Body of pancreas (tissue), 4 donors: ENCODE measurements at regions not wholly inside any gene's neighbourhood (a gene's known extent, or its start where the extent isn't known, plus 50 kb on each side); places are given as distances from the start of the nearest gene placed in this dataset.
A peak's percentile ranks its signal among the peaks of the same experiment; 100 is the strongest.
"Not testable (repeated sequence)": the region's sequence is repeated elsewhere in the genome, so short reads cannot be mapped to it uniquely, and the experiment has no call there.

Experiments used
- ATAC-seq: fragments of 150-250 bp; one replicate; pipeline ENCODE4 v1.9.1; 2016
- DNase-seq, 4 donors: peaks; one replicate each; pipeline ENCODE4 v3.0.0-alpha.2; 2019
- H3K27ac ChIP-seq, 4 donors: fragments of 200-600 bp; sonication (generic); 1 replicate in 3 of 4; 2 replicates in 1 of 4; pipeline versions ENCODE4 v1.5.1 to v1.6.1; 2016 to 2019; ENCODE audit warnings: mild to moderate bottlenecking in 1 of 4, mixed read lengths in 1 of 4, moderate library complexity in 1 of 4
- H3K27me3 ChIP-seq, 2 donors: fragments of 200-600 bp; sonication (generic); one replicate each; pipeline ENCODE4 v1.6.0; 2016; ENCODE audit warnings: mild to moderate bottlenecking in 1 of 2
- H3K36me3 ChIP-seq, 2 donors: fragments of 200-600 bp; sonication (generic); replicated peaks in 1 of 2; 2 replicates each; pipeline ENCODE4 v1.5.1; 2016; ENCODE audit warnings: low read depth in 2 of 2; ENCODE audit not compliant: insufficient read depth in 1 of 2
- H3K4me1 ChIP-seq: fragments of 200-600 bp; sonication (generic); one replicate; pipeline ENCODE4 v1.6.0; 2016
- H3K4me3 ChIP-seq, 2 donors: fragments of 200-600 bp; sonication (generic); 1 replicate in 1 of 2; 2 replicates in 1 of 2; pipeline ENCODE4 v1.5.1; 2016 to 2019
- H3K9me3 ChIP-seq, 3 donors: fragments of 200-600 bp; sonication (generic); 1 replicate in 2 of 3; 2 replicates in 1 of 3; pipeline ENCODE4 v1.5.1; 2016
- CTCF ChIP-seq, 7 experiments: fragments of 450-650 bp in 4 of 7; fragments of 200-600 bp in 3 of 7; sonication (generic) in 3 of 7; IDR thresholded peaks; one replicate each; pipeline ENCODE4 v1.5.1; 2016 to 2019; ENCODE audit warnings: antibody characterized with exemption in 7 of 7
- POLR2A ChIP-seq, 3 donors: fragments of 450-650 bp; IDR thresholded peaks; one replicate each; pipeline ENCODE4 v1.6.1; 2016; ENCODE audit warnings: antibody characterized with exemption in 3 of 3, mild to moderate bottlenecking in 2 of 3
- WGBS, 2 donors: methylation state at CpG; one replicate each; pipeline ENCODE4 v1.1.5; 2017; 5-methylcytosine and 5-hydroxymethylcytosine counted together
- intact Hi-C: fragments of 100-400 bp; cut with DNase I; formaldehyde crosslinking; loops from one replicate; pipeline ENCODE4 v1.15.1; 2023

GRCh38 chr7:114813624-114814023 lies 108.3 kb upstream of the MDFIC start:
- no peak for DNase-seq
- TF ChIP-seq CTCF (IDR thresholded peaks at IDR 0.05) = no peak
- no peak for TF ChIP-seq POLR2A (IDR thresholded peaks at IDR 0.05)
- 75 to 82% methylated on average over 3 of the region's 3 CpGs for WGBS, 2 donors
- H3K27me3 ChIP-seq = no peaks in the 10 kb centered on the region
- no peaks in the 10 kb centered on the region for H3K9me3 ChIP-seq
- H3K36me3 ChIP-seq = no peaks in the 10 kb centered on the region
- intact Hi-C loops = no loop called here
- H3K27ac ChIP-seq = no peak overlapping the region
- no peak for ATAC-seq
- H3K4me3 ChIP-seq = no peak overlapping the region
- H3K4me1 ChIP-seq = no peaks in the 10 kb centered on the region

- H3K27ac ChIP-seq, ATAC-seq, H3K27me3 ChIP-seq, H3K4me3 ChIP-seq, H3K36me3 ChIP-seq, intact Hi-C loops, H3K4me1 ChIP-seq, H3K9me3 ChIP-seq, DNase-seq: not testable (repeated sequence)
- 85 to 90% methylated on average over 7 of the region's 7 CpGs for WGBS, 2 donors
These were observed 104.9 kb upstream of the MDFIC start for GRCh38 chr7:114817036-114817435.

- no peaks in the 10 kb centered on the region for H3K36me3 ChIP-seq
- 60 to 69% methylated on average over 3 of the region's 3 CpGs for WGBS, 2 donors
- ATAC-seq (no peak), DNase-seq (no peak)
- TF ChIP-seq CTCF (IDR thresholded peaks at IDR 0.05) (no peak), POLR2A (IDR thresholded peaks at IDR 0.05) (no peak)
- H3K4me1 ChIP-seq = no peaks in the 10 kb centered on the region
- no peak overlapping the region for H3K27ac ChIP-seq
- H3K4me3 ChIP-seq = no peak overlapping the region
- H3K9me3 ChIP-seq = no peaks in the 10 kb centered on the region
- intact Hi-C loops = no loop called here
- no peaks in the 10 kb centered on the region for H3K27me3 ChIP-seq
These were observed 103.4 kb upstream of the MDFIC start for GRCh38 chr7:114818501-114818900.

DNA sequence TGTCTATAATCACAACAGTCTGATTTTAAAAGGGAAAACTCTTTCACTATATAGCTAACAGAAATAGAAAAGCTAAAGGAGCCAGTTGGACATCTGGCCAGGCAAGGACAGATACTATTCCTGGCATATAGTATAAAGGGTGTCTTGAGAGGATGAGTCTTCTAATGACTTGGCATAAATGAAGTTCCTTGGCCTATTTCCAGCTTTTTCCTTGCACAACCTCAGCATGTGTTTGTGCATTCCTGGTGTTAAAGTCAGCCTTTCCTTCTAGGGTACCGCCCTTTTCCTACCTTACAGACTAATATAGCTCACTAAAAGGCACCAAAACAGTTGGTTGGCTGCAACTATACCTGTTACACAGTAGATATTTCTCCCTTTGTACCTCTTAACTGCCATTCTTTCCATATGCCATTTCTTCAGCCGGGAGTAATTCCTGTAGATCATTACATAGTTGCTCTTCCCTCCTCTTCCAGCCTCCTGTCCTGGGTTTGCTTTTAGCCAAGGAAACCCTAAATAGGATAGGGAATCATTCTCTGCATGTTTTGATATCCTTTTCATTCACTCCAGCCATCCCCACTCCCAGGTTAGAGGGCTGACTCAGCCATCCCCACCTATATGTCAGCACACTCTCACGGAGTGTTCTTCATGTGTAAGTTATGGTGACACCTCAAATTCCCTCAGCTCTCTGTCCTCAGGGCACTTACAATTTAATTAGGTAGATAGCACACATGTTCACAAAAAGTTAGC lies 102.1 kb upstream of the MDFIC start:
- DNase-seq (peak in 1 of 4 donors; percentile 11), ATAC-seq (no peak)
- TF ChIP-seq POLR2A (IDR thresholded peaks at IDR 0.05) = no peak
- TF ChIP-seq CTCF (IDR thresholded peaks at IDR 0.05) = no peak
- 70 to 85% methylated on average over 3 of the region's 3 CpGs for WGBS, 2 donors
- Histone ChIP-seq H3K36me3 (no peaks in the 10 kb centered on the region), H3K27ac (no peak overlapping the region), H3K4me3 (no peak overlapping the region), H3K4me1 (no peaks in the 10 kb centered on the region), H3K9me3 (no peaks in the 10 kb centered on the region), H3K27me3 (no peaks in the 10 kb centered on the region)
- intact Hi-C loops = no loop called here

DNA sequence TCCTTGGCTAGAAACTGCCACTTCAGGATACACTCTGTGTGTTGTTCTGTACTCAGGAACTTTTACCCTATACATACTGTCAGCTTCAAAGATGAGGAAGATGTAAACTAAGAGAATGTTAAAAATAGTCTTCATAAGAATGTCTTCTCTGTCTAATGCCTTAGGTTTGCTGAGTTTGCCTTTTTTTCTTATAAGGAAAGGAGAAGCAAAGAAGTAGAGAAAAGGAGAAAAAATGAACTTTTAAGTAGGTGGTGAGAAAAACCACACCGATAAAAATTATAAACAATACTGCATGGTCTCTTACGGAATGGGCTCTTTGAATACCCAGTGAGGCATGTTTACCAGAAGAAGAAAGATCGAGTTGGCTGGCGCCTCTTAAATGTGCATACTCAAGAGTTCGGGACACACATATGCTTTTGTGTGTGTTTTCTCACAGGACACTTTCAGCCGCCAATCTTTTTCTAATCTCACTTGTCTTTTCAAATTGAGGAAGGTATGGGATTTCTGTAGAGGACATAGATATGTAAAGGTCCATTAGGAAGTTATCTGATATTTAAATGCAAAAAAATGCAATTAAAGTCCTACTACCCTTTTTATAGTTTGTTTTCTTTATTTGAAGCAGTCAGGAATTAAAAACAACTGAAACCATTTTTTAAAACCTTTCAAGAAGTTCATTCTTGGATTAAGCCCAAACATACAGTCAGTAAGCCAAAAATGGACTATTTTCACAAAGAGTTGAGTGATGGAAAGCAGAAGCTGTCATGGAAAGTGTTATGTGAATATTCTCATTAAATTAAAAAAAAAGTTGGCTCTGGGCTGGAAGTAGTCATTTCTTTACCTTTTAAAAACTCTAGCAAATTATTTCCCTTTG lies 100.6 kb upstream of the MDFIC start:
- no peak overlapping the region for H3K27ac ChIP-seq
- DNase-seq = no peak
- no peak overlapping the region for H3K4me3 ChIP-seq
- H3K27me3 ChIP-seq = no peaks in the 10 kb centered on the region
- 46 to 48% methylated on average over 6 of the region's 6 CpGs for WGBS, 2 donors
- no peaks in the 10 kb centered on the region for H3K4me1 ChIP-seq
- H3K36me3 ChIP-seq = no peaks in the 10 kb centered on the region
- TF ChIP-seq CTCF (IDR thresholded peaks at IDR 0.05) (no peak), POLR2A (IDR thresholded peaks at IDR 0.05) (no peak)
- H3K9me3 ChIP-seq = no peaks in the 10 kb centered on the region
- intact Hi-C loops = no loop called here
- ATAC-seq = no peak
